ENCODE measurements at regions not wholly inside any gene's neighbourhood (a gene's known extent, or its start where the extent isn't known, plus 50 kb on each side); places are given as distances from the start of the nearest gene placed in this dataset.

DNA sequence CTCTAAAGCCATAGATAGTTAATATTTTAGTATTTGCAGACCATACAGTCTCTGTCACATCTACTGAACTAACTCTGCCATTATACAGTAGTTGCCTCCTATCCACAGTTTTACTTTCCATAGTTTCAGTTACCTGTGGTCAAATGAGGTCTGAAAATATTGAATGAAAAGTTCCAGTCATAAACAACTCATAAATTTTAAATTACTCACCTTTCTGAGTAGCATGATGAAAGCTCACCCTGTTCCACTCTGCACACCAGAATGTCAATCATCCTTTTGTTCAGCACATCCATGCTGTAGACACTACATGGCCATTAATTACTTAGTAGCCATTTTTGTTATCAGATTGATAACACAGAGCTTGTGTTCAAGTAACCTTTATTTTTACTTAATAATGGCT lies 51.7 kb upstream of the ME3 start:
- DNase-seq (ENCODE audit: low read depth): no peak
- no peak overlapping the region for H3K4me3 ChIP-seq (ENCODE audit: low read length)
- no peak for TF ChIP-seq CTCF (conservative IDR thresholded peaks at IDR 0.05; ENCODE audit: low read length)

GRCh38 chr11:86723281-86723680 lies 50.9 kb upstream of the ME3 start:
- TF ChIP-seq CTCF (conservative IDR thresholded peaks at IDR 0.05; ENCODE audit: low read length): no peak
- DNase-seq (ENCODE audit: low read depth): no peak
- H3K4me3 ChIP-seq (ENCODE audit: low read length): no peak overlapping the region

- DNase-seq (ENCODE audit: low read depth): no peak
- H3K4me3 ChIP-seq (ENCODE audit: low read length): no peak overlapping the region
- TF ChIP-seq CTCF (conservative IDR thresholded peaks at IDR 0.05; ENCODE audit: low read length): no peak
Measured at GRCh38 chr11:86722748-86723147, 50.3 kb upstream of the ME3 start.

All from AG10803 (cell line).